Transverse colon (tissue), 4 donors: ENCODE measurements at regions not wholly inside any gene's neighbourhood (a gene's known extent, or its start where the extent isn't known, plus 50 kb on each side); places are given as distances from the start of the nearest gene placed in this dataset.

Experiments used
- DNase-seq: peaks from one replicate; pipeline ENCODE4 v3.0.0-alpha.2; 2019
- H3K27ac ChIP-seq, 4 donors: fragments of 200-600 bp; sonication (generic); 2 replicates each; pipeline ENCODE4 v1.5.1; 2016 to 2018; ENCODE audit warnings: inconsistent platforms in 4 of 4
- H3K27me3 ChIP-seq: fragments of 200-600 bp; sonication (generic); 2 replicates; pipeline ENCODE4 v1.5.1; 2017; ENCODE audit warnings: inconsistent platforms
- H3K36me3 ChIP-seq, 4 donors: fragments of 200-600 bp; sonication (generic); 2 replicates each; pipeline ENCODE4 v1.5.1; 2017 to 2019; ENCODE audit warnings: inconsistent platforms in 4 of 4
- H3K4me1 ChIP-seq, 4 donors: fragments of 200-600 bp; sonication (generic); 2 replicates each; pipeline ENCODE4 v1.5.1; 2017 to 2020; ENCODE audit warnings: inconsistent platforms in 4 of 4
- H3K4me3 ChIP-seq, 4 donors: fragments of 200-600 bp; sonication (generic); 1 replicate in 1 of 4; 2 replicates in 3 of 4; pipeline versions ENCODE4 v1.5.1 to v1.6.1; 2017 to 2019; ENCODE audit warnings: inconsistent platforms in 4 of 4
- H3K9me3 ChIP-seq, 2 donors: fragments of 200-600 bp; sonication (generic); 2 replicates each; pipeline ENCODE4 v1.5.1; 2017 to 2019; ENCODE audit warnings: inconsistent platforms in 2 of 2
- EP300 ChIP-seq: sonication (generic); formaldehyde crosslinking; IDR thresholded peaks from one replicate; pipeline ENCODE4 v1.6.1; 2017; ENCODE audit warnings: antibody characterized with exemption, low read depth
- POLR2A ChIP-seq: fragments of 450-650 bp; IDR thresholded peaks from one replicate; pipeline ENCODE4 v1.6.1; 2016; ENCODE audit warnings: antibody characterized with exemption, mild to moderate bottlenecking, moderate library complexity
- POLR2AphosphoS5 ChIP-seq, 3 donors: sonication (generic); formaldehyde crosslinking; IDR thresholded peaks; one replicate each; pipeline ENCODE4 v1.6.1; 2016; ENCODE audit warnings: antibody characterized with exemption in 3 of 3
- whole genome bisulfite sequencing, 2 donors: methylation state at CpG; one replicate each; pipeline ENCODE4 v1.1.5; 2018; ENCODE audit warnings: low coverage in 1 of 2; 5-methylcytosine and 5-hydroxymethylcytosine counted together
- in situ Hi-C, 4 donors: fragments of 200-750 bp; cut with MboI; loops; one replicate each; pipeline versions ENCODE4 v1.15.0 to v1.15.1; 2017; ENCODE audit warnings: low sequenced_read_pairs in 3 of 4, low pct_ligation_motif_present in 1 of 4, low pct_unique_long_range_greater_than_20kb in 1 of 4
- intact Hi-C: fragments of 100-400 bp; cut with DNase I; formaldehyde crosslinking; loops from one replicate; pipeline ENCODE4 v1.15.1; 2023; ENCODE audit warnings: low total_unique reads
- TF ChIP-seq, protein P1 (sequence below), 5 experiments: fragments of 200-600 bp in 3 of 5; fragments of 450-650 bp in 2 of 5; sonication (generic) in 3 of 5; IDR thresholded peaks; 1 replicate in 2 of 5; 2 replicates in 3 of 5; pipeline ENCODE4 v1.5.1; 2016 to 2017; ENCODE audit warnings: antibody characterized with exemption in 5 of 5, inconsistent platforms in 3 of 5, mild to moderate bottlenecking in 2 of 5, moderate library complexity in 1 of 5

DNA sequence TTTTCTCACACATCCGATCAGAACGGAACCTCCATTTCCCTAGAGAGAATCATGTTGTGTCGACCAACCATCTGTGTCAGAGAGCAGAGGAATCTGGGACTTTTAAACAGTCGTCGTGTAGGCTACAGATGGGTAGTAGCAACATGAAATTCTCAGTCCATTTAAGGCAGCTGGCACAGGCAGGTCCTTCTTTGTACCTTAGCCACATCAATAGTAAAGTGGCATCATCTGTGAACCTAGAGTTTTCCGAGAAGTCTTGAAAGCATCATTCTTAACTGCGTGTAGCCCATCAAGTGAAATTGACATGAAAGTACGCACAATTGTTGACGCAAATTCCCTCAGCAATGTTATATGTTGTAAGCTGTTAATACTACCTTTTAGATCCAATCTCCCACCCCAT is 114.5 kb upstream of the GRM7 start:
- no peak for DNase-seq
- Histone ChIP-seq H3K4me1 (peaks cover 0 to 14% (median 3%) of the 10 kb centered on the region in 4 donors), H3K9me3 (no peaks in the 10 kb centered on the region), H3K27ac (no peak overlapping the region), H3K4me3 (no peak overlapping the region), H3K36me3 (no peaks in the 10 kb centered on the region), H3K27me3 (no peaks in the 10 kb centered on the region)
- WGBS, 2 donors = 90 to 95% methylated on average over 5 to 9 of the region's 9 CpGs
- TF ChIP-seq POLR2A = no peak
- TF ChIP-seq, protein P1, sequence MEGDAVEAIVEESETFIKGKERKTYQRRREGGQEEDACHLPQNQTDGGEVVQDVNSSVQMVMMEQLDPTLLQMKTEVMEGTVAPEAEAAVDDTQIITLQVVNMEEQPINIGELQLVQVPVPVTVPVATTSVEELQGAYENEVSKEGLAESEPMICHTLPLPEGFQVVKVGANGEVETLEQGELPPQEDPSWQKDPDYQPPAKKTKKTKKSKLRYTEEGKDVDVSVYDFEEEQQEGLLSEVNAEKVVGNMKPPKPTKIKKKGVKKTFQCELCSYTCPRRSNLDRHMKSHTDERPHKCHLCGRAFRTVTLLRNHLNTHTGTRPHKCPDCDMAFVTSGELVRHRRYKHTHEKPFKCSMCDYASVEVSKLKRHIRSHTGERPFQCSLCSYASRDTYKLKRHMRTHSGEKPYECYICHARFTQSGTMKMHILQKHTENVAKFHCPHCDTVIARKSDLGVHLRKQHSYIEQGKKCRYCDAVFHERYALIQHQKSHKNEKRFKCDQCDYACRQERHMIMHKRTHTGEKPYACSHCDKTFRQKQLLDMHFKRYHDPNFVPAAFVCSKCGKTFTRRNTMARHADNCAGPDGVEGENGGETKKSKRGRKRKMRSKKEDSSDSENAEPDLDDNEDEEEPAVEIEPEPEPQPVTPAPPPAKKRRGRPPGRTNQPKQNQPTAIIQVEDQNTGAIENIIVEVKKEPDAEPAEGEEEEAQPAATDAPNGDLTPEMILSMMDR (IDR thresholded peaks at IDR 0.05) = no peak
- no peak for TF ChIP-seq POLR2AphosphoS5 (IDR thresholded peaks at IDR 0.05)
- no peak for TF ChIP-seq EP300
- intact Hi-C loops = no loop called here
- in situ Hi-C loops = no loop called here

DNA sequence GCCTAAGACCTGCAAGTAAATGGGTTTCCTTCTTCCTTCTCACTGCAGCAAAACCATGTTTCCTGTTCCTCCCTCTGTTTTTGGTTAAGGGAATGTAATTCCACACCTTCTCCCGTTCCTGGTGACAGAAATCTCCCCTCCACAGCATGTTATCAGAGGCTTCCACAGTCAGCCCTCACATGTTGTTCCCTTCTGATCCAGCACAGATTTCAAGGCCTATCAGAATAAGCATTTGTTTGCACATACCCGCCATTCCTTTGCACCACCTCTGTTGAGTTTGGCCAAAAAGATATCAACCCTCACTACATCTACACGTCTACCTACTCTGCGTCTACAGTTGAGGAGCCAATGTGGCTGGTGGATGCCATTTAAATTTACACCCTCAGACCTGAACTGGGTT is 113.9 kb upstream of the GRM7 start:
- in situ Hi-C loops (no loop called here), intact Hi-C loops (no loop called here)
- Histone ChIP-seq H3K9me3 (no peaks in the 10 kb centered on the region), H3K27me3 (no peaks in the 10 kb centered on the region), H3K36me3 (no peaks in the 10 kb centered on the region), H3K4me3 (no peak overlapping the region), H3K4me1 (peaks cover 0 to 14% (median 3%) of the 10 kb centered on the region in 4 donors), H3K27ac (no peak overlapping the region)
- WGBS, 2 donors = 86 to 88% methylated on average over 4 of the region's 4 CpGs
- no peak for DNase-seq
- no peak for TF ChIP-seq EP300
- TF ChIP-seq, protein P1 (IDR thresholded peaks at IDR 0.05) = no peak
- TF ChIP-seq POLR2A = no peak
- no peak for TF ChIP-seq POLR2AphosphoS5 (IDR thresholded peaks at IDR 0.05)

DNA sequence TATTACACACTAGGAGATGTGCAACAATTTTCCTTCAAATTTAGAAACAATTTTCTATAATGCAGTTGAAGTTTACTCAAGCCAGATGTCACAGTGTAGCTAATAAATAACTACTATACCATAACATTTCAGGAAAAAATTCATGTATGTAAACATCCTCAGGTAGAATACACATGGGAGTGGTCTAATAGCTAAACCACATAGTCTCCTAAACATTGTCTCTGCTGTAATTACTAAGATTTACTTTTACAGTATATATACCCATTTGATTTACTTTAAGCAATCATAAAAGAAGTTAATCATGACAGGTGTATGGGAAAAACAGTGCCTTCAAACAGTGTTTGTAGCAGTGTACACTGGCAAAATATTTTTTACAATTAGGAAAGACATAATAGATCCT is 110.1 kb upstream of the GRM7 start:
- no peak for DNase-seq
- Histone ChIP-seq H3K27ac (peak overlapping the region in 3 of 4 donors; percentile 23 to 63 (median 35)), H3K27me3 (no peaks in the 10 kb centered on the region), H3K4me1 (peaks cover 0 to 10% (median 2%) of the 10 kb centered on the region in 4 donors), H3K9me3 (peaks cover 3 to 4% of the 10 kb centered on the region in 2 donors), H3K4me3 (no peak overlapping the region), H3K36me3 (no peaks in the 10 kb centered on the region)
- in situ Hi-C loops (no loop called here), intact Hi-C loops (no loop called here)
- TF ChIP-seq POLR2AphosphoS5 (IDR thresholded peaks at IDR 0.05) = no peak
- TF ChIP-seq, protein P1 (IDR thresholded peaks at IDR 0.05) = no peak
- no peak for TF ChIP-seq EP300
- TF ChIP-seq POLR2A = no peak

DNA sequence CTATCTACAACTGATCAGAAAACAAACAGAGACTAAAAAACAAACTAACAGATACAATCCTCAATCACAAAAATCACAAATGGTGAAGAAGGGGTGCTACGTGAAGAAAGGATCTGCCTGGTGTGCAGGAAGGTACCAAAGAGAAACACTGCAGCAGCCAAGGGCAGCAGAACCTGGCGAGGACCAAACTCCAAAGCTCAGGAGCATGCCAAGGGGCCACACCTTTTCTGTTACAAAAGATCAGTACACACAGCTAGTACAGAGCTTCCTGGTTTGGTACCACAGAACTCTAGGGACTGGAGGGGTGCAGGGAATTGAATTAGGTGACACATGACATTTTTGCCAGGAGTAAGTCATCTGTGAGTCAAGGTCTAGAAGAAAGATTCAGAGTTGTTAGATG is 107.4 kb upstream of the GRM7 start:
- in situ Hi-C loops = no loop called here
- Histone ChIP-seq H3K27ac (peak overlapping the region; percentile 13 to 60 (median 42)), H3K27me3 (no peaks in the 10 kb centered on the region), H3K4me1 (peaks cover 0 to 10% (median 2%) of the 10 kb centered on the region in 4 donors), H3K4me3 (no peak overlapping the region), H3K36me3 (no peaks in the 10 kb centered on the region), H3K9me3 (peaks cover 3 to 4% of the 10 kb centered on the region in 2 donors)
- TF ChIP-seq POLR2A = no peak
- TF ChIP-seq EP300 = no peak
- no peak for TF ChIP-seq POLR2AphosphoS5 (IDR thresholded peaks at IDR 0.05)
- TF ChIP-seq, protein P1 (IDR thresholded peaks at IDR 0.05) = no peak
- intact Hi-C loops = no loop called here
- 45 to 64% methylated on average over 2 of the region's 2 CpGs for WGBS, 2 donors
- DNase-seq = peak; percentile 60
